AG10803 (cell line): ENCODE measurements at regions not wholly inside any gene's neighbourhood (a gene's known extent, or its start where the extent isn't known, plus 50 kb on each side); places are given as distances from the start of the nearest gene placed in this dataset.
A peak's percentile ranks its signal among the peaks of the same experiment; 100 is the strongest.

Experiments
- DNase-seq: peaks from one replicate; pipeline ENCODE4 v3.0.0; 2010; ENCODE audit warnings: low read depth
- H3K4me3 ChIP-seq: 2 replicates; pipeline ENCODE4 v1.5.1; 2011; ENCODE audit warnings: mild to moderate bottlenecking, low read length, control low read depth
- CTCF ChIP-seq: conservative IDR thresholded peaks from 2 replicates; pipeline ENCODE4 v1.5.1; 2011; ENCODE audit warnings: mild to moderate bottlenecking, low read length, control low read depth, inconsistent platforms

GRCh38 chr7:131723926-131724325 lies 167.5 kb upstream of the PODXL start:
- TF ChIP-seq CTCF, result no peak
- H3K4me3 ChIP-seq, result no peak overlapping the region
- peak; percentile 4 for DNase-seq

- TF ChIP-seq CTCF, result no peak
- H3K4me3 ChIP-seq, result no peak overlapping the region
- peak; percentile 15 for DNase-seq
Measured at GRCh38 chr7:131722371-131722770, 165.9 kb upstream of the PODXL start.

- H3K4me3 ChIP-seq, result no peak overlapping the region
- no peak for TF ChIP-seq CTCF
- no peak for DNase-seq
Measured at GRCh38 chr7:131721660-131722059, 165.2 kb upstream of the PODXL start.

- TF ChIP-seq CTCF, result no peak
- DNase-seq, result no peak
- H3K4me3 ChIP-seq, result no peak overlapping the region
Measured at GRCh38 chr7:131720703-131721102, 164.3 kb upstream of the PODXL start.

GRCh38 chr7:131717181-131717580 lies 160.8 kb upstream of the PODXL start:
- H3K4me3 ChIP-seq, result no peak overlapping the region
- no peak for TF ChIP-seq CTCF
- no peak for DNase-seq

- no peak for TF ChIP-seq CTCF
- no peak for DNase-seq
- H3K4me3 ChIP-seq, result no peak overlapping the region
Measured at GRCh38 chr7:131699323-131699722, 142.9 kb upstream of the PODXL start.

- DNase-seq, result peak; percentile 22
- peak; percentile 75 for TF ChIP-seq CTCF
- H3K4me3 ChIP-seq, result peak overlapping the region; percentile 17; the same call in 1 of the 2 replicates
Measured at GRCh38 chr7:131692131-131692960, 135.9 kb upstream of the PODXL start.
